GM23248 (cell line): ENCODE measurements at regions not wholly inside any gene's neighbourhood (a gene's known extent, or its start where the extent isn't known, plus 50 kb on each side); places are given as distances from the start of the nearest gene placed in this dataset.

Experiments
- EZH2 ChIP-seq: fragments of 200-600 bp; sonication (generic); IDR thresholded peaks from 2 replicates; pipeline ENCODE4 v1.6.1; 2018; ENCODE audit warnings: antibody characterized with exemption, mild to moderate bottlenecking; ENCODE audit not compliant: insufficient read depth, poor library complexity, severe bottlenecking
- EZH2phosphoT487 ChIP-seq: fragments of 200-600 bp; sonication (generic); IDR thresholded peaks from 2 replicates; pipeline ENCODE4 v1.6.1; 2018; ENCODE audit warnings: antibody characterized with exemption, moderate library complexity, mild to moderate bottlenecking, low read depth; ENCODE audit not compliant: insufficient read depth

- TF ChIP-seq EZH2phosphoT487, result no peak
- TF ChIP-seq EZH2, result no peak
These were observed 1002.7 kb downstream of the STPG2 start for GRCh38 chr4:97140545-97140944.
